Jurkat, Clone E6-1 (cell line): ENCODE measurements at regions not wholly inside any gene's neighbourhood (a gene's known extent, or its start where the extent isn't known, plus 50 kb on each side); places are given as distances from the start of the nearest gene placed in this dataset.

Experiments
- DNase-seq: peaks from one replicate; pipeline ENCODE4 v3.0.0-alpha.2; 2011; ENCODE audit warnings: low read depth, low spot score
- H3K4me3 ChIP-seq: 2 replicates; pipeline ENCODE4 v1.5.1; 2011; ENCODE audit warnings: mild to moderate bottlenecking, low read length, control low read depth, moderate library complexity

DNA sequence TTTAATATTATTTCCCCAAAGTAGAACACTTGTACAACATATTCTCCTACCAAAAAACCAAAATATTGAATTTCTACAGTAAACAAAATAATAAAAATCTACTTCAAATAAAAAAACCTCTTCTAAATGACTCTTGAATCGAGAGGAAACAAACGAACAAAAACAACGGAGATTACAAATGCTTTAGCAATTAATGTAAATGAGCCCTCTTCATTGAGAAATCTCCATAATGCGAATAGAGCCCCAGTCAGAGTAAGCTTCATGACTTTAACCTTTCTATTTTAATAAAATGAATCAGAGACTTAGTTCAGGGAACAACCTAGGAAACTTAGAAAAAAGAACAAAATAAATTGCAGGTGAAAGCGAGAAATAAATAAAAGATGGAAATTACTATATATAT is 129.3 kb upstream of the SEMA6A start:
- no peak overlapping the region for H3K4me3 ChIP-seq
- no peak for DNase-seq

DNA sequence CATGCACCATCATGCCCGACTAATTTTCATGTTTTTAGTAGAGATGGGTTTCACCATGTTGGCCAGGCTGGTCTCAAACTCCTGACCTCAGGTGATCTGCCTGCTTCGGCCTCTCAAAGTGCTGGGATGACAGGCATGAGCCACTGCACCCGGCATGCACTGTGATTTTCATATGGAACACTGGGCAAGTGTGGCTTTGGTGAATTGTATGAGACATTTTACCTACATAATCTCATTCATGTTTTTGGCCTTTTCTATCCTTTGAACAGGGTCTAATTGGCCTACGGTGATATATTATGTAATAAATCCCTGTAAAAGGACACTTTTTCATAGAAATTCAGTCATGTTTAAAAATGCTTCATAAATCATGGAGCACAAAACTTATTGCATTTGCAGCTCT is 128.7 kb upstream of the SEMA6A start:
- DNase-seq = no peak
- no peak overlapping the region for H3K4me3 ChIP-seq

GRCh38 chr5:116702776-116703175 is 128.2 kb upstream of the SEMA6A start:
- H3K4me3 ChIP-seq = no peak overlapping the region
- DNase-seq = no peak

DNA sequence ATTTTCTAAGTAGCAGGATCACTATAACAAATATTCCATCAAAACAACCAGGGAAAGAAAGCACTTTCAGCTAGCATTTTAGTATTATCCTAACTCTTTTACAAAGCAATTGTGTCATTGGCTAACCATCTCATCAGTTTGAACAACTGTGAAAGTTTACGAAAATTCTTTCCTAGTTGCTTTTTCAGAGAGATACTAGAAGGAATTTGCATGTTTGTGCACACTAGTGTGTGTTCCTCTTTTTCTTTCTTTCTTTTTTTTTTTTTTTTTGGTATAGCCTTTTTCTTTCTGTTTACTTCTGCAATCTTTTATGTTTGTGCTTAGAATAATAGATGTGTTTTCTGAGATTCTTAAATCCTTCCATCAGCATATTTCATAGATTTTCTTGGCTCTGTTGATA is 124.7 kb upstream of the SEMA6A start:
- no peak overlapping the region for H3K4me3 ChIP-seq
- DNase-seq = no peak

DNA sequence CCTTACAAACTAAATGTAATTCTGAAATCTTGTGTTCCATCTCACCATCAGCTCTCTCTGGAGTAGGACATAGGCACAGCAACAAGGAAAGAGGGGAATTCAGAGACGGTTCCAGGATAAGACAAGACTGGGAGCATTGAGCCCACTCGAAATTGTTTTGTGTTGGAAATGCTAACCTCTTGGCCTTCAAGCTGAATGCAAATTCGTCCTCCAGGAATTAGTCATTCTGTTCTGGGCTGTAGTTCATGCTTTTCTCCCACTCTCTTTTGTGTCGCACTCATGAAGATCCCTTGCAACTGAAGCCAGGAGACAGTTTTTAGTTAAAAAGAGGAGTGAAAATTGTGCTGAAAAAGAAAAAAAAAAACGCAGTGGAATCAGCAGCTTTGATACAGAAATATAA is 121.7 kb upstream of the SEMA6A start:
- H3K4me3 ChIP-seq = no peak overlapping the region
- no peak for DNase-seq

DNA sequence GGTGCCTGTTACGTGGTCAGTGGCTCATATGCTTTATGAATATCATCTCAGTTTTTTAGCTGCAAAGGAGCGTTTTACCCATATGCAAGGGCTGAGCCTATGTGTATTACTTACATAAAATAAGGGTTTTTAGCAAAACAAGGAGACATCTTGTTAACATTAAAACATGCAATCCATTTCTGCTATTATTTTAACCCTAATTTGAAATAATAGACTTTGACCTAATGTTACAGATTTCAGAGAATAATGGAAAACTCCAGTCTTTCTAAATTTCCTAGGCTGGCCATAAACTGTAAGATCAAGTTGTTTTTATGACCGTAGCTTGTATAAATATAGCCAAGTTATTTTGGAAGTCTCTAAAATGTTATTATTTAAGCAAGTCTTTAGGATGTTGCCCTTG is 121.1 kb upstream of the SEMA6A start:
- H3K4me3 ChIP-seq = no peak overlapping the region
- no peak for DNase-seq

DNA sequence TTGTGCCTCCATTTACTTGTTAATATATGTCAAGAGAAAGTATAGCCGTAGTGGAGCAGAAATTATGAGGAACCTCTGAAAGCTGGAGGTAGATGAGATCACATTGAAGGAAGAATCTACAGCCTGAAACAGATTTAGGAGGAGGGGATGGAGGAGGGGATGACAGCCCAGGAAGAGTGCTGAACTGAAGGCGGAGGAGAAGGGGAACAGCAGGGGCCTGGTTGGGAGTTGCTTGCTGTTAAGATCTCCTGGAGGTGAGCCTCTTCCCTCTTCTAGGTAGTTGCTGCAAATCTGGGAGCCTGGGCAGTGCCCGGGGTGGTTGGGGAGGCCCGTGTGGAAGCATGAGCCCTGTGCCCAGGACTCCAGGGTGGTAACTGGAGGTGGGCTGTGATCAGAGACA is 111.8 kb upstream of the SEMA6A start:
- H3K4me3 ChIP-seq = no peak overlapping the region
- DNase-seq = no peak

DNA sequence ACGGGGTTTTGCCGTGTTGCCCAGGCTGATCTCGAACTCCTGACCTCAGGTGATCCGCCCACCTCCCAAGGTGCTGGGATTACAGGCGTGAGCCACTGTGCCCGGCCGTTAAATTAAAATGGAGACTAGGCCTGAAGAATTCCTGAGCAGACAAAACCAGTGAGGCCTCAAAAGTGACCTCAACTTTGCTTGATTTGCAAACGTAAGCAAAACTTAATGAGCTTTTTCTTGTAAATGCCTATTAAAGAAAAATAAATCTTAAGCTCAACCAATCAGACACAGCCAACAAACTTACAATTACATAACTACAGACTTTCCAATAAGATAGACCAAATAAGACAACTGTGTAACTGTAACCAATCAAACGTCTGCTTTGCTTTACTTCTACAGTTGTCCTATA is 111.3 kb upstream of the SEMA6A start:
- H3K4me3 ChIP-seq = no peak overlapping the region
- DNase-seq = no peak

- no peak overlapping the region for H3K4me3 ChIP-seq
- DNase-seq = no peak
These were observed 110.4 kb upstream of the SEMA6A start for GRCh38 chr5:116685069-116685468.

GRCh38 chr5:116681334-116682013 is 106.9 kb upstream of the SEMA6A start:
- DNase-seq = no peak
- H3K4me3 ChIP-seq = no peak overlapping the region

GRCh38 chr5:116675626-116675910 is 100.9 kb upstream of the SEMA6A start:
- H3K4me3 ChIP-seq = no peak overlapping the region
- DNase-seq = no peak

DNA sequence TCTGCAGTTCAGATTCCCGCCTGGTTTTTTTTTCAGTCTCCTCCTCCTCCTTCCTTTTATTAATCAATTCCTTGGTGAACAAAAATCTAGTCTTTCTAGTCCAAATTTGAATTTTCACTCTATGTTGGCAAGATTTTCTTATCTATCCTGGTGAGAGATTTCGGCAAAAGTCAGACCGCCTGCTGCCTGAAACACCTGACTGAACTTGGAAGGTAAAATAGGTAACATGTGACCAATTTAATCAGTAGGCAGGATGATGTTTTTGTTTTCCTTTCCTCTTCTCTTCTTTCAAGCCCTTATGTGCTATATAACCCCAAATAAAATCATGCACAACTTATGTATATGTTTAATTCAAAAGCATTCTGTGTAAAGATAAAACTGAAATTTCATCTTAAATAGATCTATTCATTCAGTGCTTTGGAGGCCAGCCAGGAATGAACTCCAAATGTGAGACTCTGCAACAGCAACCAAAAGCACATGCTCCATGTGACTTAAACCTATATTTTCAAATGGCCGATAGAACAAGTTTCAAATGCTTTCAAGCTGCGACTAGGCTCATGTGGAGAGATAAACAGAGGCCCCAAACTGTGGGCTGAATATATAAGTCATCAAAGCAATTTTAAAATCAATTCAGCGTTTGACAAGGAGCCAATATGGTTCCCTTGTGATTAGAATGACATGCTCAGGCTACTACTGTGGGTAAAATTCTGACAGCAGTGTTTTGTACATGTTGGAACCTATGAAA is 100.4 kb upstream of the SEMA6A start:
- H3K4me3 ChIP-seq = no peak overlapping the region
- no peak for DNase-seq

DNA sequence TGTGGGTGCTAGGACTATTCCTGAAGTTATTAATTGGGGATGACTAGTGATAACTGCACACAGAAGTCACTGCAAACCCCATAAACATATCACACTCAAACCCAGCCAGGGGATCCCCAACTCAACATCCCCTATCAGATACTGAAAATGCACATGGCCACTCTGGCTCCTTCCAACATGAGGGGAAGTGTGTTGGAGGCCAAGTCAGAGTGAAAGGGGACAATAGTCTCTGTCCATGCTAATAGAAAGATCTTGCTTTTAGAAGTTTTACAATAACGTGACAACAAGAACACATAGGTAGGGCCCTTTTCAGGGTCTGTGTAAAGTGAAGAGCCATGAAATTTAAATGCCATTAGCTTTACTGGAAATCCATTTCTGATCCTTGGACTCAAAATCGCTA is 98.8 kb upstream of the SEMA6A start:
- H3K4me3 ChIP-seq = no peak overlapping the region
- no peak for DNase-seq

DNA sequence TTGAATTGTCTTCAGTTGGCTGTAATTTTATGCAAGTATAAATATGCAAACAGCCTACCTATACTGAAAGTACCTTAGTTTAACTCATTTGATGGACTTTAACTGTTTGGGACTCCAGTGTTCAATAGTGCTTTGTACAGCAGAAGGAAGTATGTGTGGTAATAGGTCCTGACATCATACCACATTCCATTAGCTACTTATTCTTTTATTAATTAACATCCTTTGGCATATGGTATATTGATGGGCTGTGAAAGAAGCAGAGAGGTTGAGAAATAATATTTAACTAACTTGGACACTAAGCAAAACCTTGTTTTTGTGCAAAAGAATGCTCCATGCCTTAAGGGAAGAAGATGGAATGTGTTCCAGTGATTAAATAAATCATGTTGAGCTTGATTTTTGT is 97.6 kb upstream of the SEMA6A start:
- no peak for DNase-seq
- no peak overlapping the region for H3K4me3 ChIP-seq

DNA sequence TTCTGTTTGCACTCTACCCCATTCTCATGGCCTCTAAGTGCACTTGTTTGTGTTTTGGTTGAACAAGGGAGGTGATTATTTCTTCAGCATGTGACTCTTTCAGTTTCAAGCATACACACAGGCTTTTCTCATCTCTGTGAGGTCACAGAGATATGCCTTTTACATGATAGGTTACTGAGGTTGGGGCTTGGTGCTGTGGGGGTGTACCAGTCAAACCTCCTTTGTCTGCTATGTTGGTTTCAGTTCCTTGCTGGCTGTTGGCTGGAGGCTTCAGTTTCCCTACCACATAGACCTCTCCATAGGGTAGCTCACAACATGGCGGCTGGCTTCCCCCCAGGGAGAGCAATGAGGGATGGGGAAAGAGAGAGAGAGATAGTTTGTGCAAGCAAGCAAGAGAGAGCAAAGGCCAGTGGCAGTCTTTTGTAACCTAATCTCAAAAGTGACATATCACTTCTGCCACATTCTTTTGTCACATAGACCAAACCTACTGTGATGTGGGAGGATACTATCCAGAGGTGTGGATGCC is 96.7 kb upstream of the SEMA6A start:
- no peak overlapping the region for H3K4me3 ChIP-seq
- DNase-seq = no peak

GRCh38 chr5:116669261-116670031 is 94.8 kb upstream of the SEMA6A start:
- no peak overlapping the region for H3K4me3 ChIP-seq
- DNase-seq = no peak

GRCh38 chr5:116668390-116668789 is 93.8 kb upstream of the SEMA6A start:
- no peak for DNase-seq
- no peak overlapping the region for H3K4me3 ChIP-seq

DNA sequence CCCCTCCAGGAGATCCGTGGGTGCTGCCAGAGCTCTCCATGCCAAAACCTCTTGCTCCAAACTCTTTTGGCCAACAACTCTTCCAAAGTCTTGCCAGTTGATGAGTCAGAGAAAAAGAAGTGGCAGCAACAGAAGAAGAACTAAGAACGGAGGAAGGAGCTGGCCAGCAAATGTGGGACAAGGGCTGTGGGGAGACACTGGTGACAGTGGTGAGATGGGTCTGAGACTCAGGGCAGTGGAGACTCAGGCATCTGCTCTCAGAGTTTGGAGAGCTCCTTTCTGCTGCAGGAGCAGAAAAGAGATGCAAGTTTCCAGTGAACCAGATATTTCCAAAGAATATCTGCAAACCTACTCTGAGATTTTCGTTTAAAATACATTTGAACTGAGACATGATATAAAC is 92.3 kb upstream of the SEMA6A start:
- H3K4me3 ChIP-seq = no peak overlapping the region
- DNase-seq = no peak

GRCh38 chr5:116664988-116665387 is 90.4 kb upstream of the SEMA6A start:
- no peak overlapping the region for H3K4me3 ChIP-seq
- DNase-seq = no peak

DNA sequence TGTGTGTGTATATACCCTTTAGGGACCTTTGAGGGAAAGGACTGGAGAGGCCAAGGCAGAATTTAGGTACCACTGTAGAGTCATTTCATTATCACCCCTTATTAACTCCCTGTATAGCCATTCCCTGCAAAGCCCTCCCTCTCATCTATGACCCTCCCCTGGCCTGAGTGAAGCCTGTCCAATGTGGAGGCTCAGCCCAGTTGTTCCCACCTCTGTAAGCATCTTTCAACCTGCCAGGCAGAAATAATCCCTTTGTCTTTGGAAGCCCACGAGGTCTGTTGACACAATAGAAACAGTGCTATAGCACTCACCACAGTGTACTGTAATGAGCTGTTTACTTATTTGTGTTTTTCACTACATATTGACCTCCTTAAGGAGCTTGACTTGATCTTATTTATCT is 88.5 kb upstream of the SEMA6A start:
- DNase-seq = no peak

More for the DNA sequence above, 88.5 kb upstream of the SEMA6A start:
- H3K4me3 ChIP-seq = no peak overlapping the region
